SK-N-SH (cell line): ENCODE measurements at regions not wholly inside any gene's neighbourhood (a gene's known extent, or its start where the extent isn't known, plus 50 kb on each side); places are given as distances from the start of the nearest gene placed in this dataset.

Source experiments
- CTCF ChIA-PET: fragments of 300-600, 350-600 bp; formaldehyde crosslinking; extraction: SDS; loops from one replicate; lab custom pipeline; 2021; lab: Yijun Ruan, JAX
- POLR2A ChIA-PET: fragments of 350-600 bp; sonication (Branson Sonifier 250); formaldehyde crosslinking; extraction: SDS; loops from one replicate; lab custom pipeline; 2020; ENCODE audit warnings: antibody characterized with exemption, inconsistent platforms; lab: Yijun Ruan, JAX
- DNase-seq: peaks from one replicate; pipeline ENCODE4 v3.0.0; 2012
- H2AFZ ChIP-seq: fragments of 200-600 bp; sonication (generic); 2 replicates; pipeline ENCODE4 v1.8.1; 2016; ENCODE audit warnings: antibody characterized with exemption, mild to moderate bottlenecking, low read depth
- H3F3A ChIP-seq: fragments of 200-600 bp; sonication (generic); replicated peaks from 2 replicates; pipeline ENCODE3; 2016; ENCODE audit warnings: antibody characterized with exemption, mild to moderate bottlenecking; ENCODE audit not compliant: insufficient read depth
- H3K27ac ChIP-seq, 2 experiments: fragments of 200-500 bp in 1 of 2; fragments of 200-600 bp in 1 of 2; sonication (Bioruptor generic) in 1 of 2; sonication (generic), shearing (Covaris generic) in 1 of 2; 2 replicates each; pipeline versions ENCODE4 v1.5.1 to v1.6.1; 2014 to 2016; ENCODE audit warnings: low read depth in 2 of 2, inconsistent platforms in 1 of 2, low read length in 1 of 2, mild to moderate bottlenecking in 1 of 2, mixed read lengths in 1 of 2
- H3K27me3 ChIP-seq: fragments of 200-600 bp; sonication (generic), shearing (Covaris generic); 2 replicates; pipeline ENCODE4 v1.6.1; 2016; ENCODE audit warnings: mixed run types; ENCODE audit not compliant: insufficient read depth
- H3K36me3 ChIP-seq, 2 experiments: fragments of 200-500 bp in 1 of 2; fragments of 200-600 bp in 1 of 2; sonication (Bioruptor generic) in 1 of 2; sonication (generic) in 1 of 2; replicated peaks in 1 of 2; 2 replicates each; pipeline versions ENCODE3 to v1.5.1; 2014 to 2016; ENCODE audit warnings: low read length in 1 of 2, mild to moderate bottlenecking in 1 of 2; ENCODE audit not compliant: insufficient read depth in 2 of 2, control insufficient read depth in 1 of 2
- H3K4me1 ChIP-seq, 2 experiments: fragments of 200-500 bp in 1 of 2; fragments of 200-600 bp in 1 of 2; sonication (Bioruptor generic) in 1 of 2; sonication (generic), shearing (Covaris generic) in 1 of 2; 2 replicates each; pipeline versions ENCODE4 v1.5.1 to v1.6.1; 2014 to 2016; ENCODE audit warnings: low read depth in 1 of 2, low read length in 1 of 2, mixed run types in 1 of 2; ENCODE audit not compliant: insufficient read depth in 2 of 2, control insufficient read depth in 1 of 2
- H3K4me2 ChIP-seq: fragments of 200-600 bp; sonication (generic), shearing (Covaris generic); 2 replicates; pipeline ENCODE4 v1.6.1; 2017; ENCODE audit warnings: mixed run types
- H3K4me3 ChIP-seq, 2 experiments: fragments of 200-500 bp in 1 of 2; fragments of 200-600 bp in 1 of 2; sonication (Bioruptor generic) in 1 of 2; sonication (generic), shearing (Covaris generic) in 1 of 2; 2 replicates each; pipeline versions ENCODE4 v1.5.1 to v1.8.1; 2014 to 2016; ENCODE audit warnings: low read depth in 2 of 2, inconsistent platforms in 1 of 2, low read length in 1 of 2, mild to moderate bottlenecking in 1 of 2, mixed read lengths in 1 of 2, moderate library complexity in 1 of 2
- H3K79me2 ChIP-seq: fragments of 200-600 bp; sonication (generic); 2 replicates; pipeline ENCODE4 v1.8.1; 2017; ENCODE audit warnings: mild to moderate bottlenecking; ENCODE audit not compliant: insufficient read depth
- H3K9ac ChIP-seq: fragments of 200-600 bp; sonication (generic); 2 replicates; pipeline ENCODE4 v1.6.1; 2017; ENCODE audit warnings: mixed run types
- H3K9me2 ChIP-seq: fragments of 200-600 bp; sonication (generic); 2 replicates; pipeline ENCODE4 v1.6.1; 2017; ENCODE audit warnings: mixed run types
- H3K9me3 ChIP-seq: fragments of 200-600 bp; sonication (generic); 2 replicates; pipeline ENCODE4 v1.6.1; 2017; ENCODE audit warnings: mixed run types, mild to moderate bottlenecking, moderate library complexity
- H4K20me1 ChIP-seq: fragments of 200-600 bp; sonication (generic); 2 replicates; pipeline ENCODE4 v1.6.1; 2017; ENCODE audit warnings: mild to moderate bottlenecking, mixed run types; ENCODE audit not compliant: insufficient read depth
- CHD2 ChIP-seq: fragments of 150-350 bp; IDR thresholded peaks from 2 replicates; pipeline ENCODE4 v1.6.1; 2018; ENCODE audit warnings: low read length; ENCODE audit not compliant: partially characterized antibody
- ELF1 ChIP-seq: IDR thresholded peaks from 2 replicates; pipeline ENCODE4 v1.4.0; 2012
- EP300 ChIP-seq, 2 experiments: IDR thresholded peaks; 2 replicates each; pipeline versions ENCODE4 v1.4.0 to v1.6.1; 2012; ENCODE audit warnings: borderline replicate concordance in 1 of 2, low read depth in 1 of 2, low read length in 1 of 2
- FOXJ3 ChIP-seq: sonication (generic); formaldehyde crosslinking; IDR thresholded peaks from 2 replicates; pipeline ENCODE4 v1.5.1; 2020; ENCODE audit warnings: mild to moderate bottlenecking, missing genetic modification reagents
- FOXM1 ChIP-seq: IDR thresholded peaks from 2 replicates; pipeline ENCODE4 v1.4.0; 2012; ENCODE audit warnings: low read depth, mild to moderate bottlenecking
- GATA2 ChIP-seq: sonication (generic); formaldehyde crosslinking; IDR thresholded peaks from 2 replicates; pipeline ENCODE4 v1.5.0; 2020; ENCODE audit warnings: mild to moderate bottlenecking, missing genetic modification reagents
- MXI1 ChIP-seq: IDR thresholded peaks from 2 replicates; pipeline ENCODE4 v1.6.1; 2012; ENCODE audit warnings: mild to moderate bottlenecking, low read depth, low read length, improper control_type of control experiment
- POLR2AphosphoS5 ChIP-seq: IDR thresholded peaks from 2 replicates; pipeline ENCODE4 v1.6.1; 2012; ENCODE audit warnings: low read depth, low read length
- RAD21 ChIP-seq: IDR thresholded peaks from 2 replicates; pipeline ENCODE4 v1.6.1; 2012; ENCODE audit warnings: mild to moderate bottlenecking, low read length
- RCOR1 ChIP-seq: fragments of 150-350 bp; IDR thresholded peaks from 2 replicates; pipeline ENCODE4 v1.6.1; 2017; ENCODE audit warnings: antibody characterized with exemption, low read length
- RXRA ChIP-seq: IDR thresholded peaks from 2 replicates; pipeline ENCODE4 v1.4.0; 2012; ENCODE audit warnings: low read depth, mild to moderate bottlenecking, borderline replicate concordance
- TAF1 ChIP-seq: IDR thresholded peaks from 2 replicates; pipeline ENCODE4 v1.6.1; 2012; ENCODE audit warnings: low read depth, mild to moderate bottlenecking, low read length, moderate library complexity, borderline replicate concordance
- TEAD4 ChIP-seq: IDR thresholded peaks from 2 replicates; pipeline ENCODE4 v1.4.0; 2012; ENCODE audit warnings: mild to moderate bottlenecking, borderline replicate concordance; ENCODE audit not compliant: insufficient read depth
- WGBS: methylation state at CpG from one replicate; pipeline ENCODE4 v1.1.6; 2017; ENCODE audit warnings: low lambda C conversion rate; 5-methylcytosine and 5-hydroxymethylcytosine counted together
- TF ChIP-seq, protein P1 (sequence below): IDR thresholded peaks from 2 replicates; pipeline ENCODE4 v1.4.0; 2012; ENCODE audit warnings: low read depth, borderline replicate concordance
- TF ChIP-seq, protein P2 (sequence below): IDR thresholded peaks from 2 replicates; pipeline ENCODE4 v1.4.0; 2012; ENCODE audit warnings: low read depth
- TF ChIP-seq, protein P3 (sequence below): IDR thresholded peaks from 2 replicates; pipeline ENCODE4; 2012
- TF ChIP-seq, protein P4 (sequence below): fragments of 150-350 bp; IDR thresholded peaks from 2 replicates; pipeline ENCODE4 v1.6.1; 2016; ENCODE audit warnings: mild to moderate bottlenecking, low read depth, low read length

DNA sequence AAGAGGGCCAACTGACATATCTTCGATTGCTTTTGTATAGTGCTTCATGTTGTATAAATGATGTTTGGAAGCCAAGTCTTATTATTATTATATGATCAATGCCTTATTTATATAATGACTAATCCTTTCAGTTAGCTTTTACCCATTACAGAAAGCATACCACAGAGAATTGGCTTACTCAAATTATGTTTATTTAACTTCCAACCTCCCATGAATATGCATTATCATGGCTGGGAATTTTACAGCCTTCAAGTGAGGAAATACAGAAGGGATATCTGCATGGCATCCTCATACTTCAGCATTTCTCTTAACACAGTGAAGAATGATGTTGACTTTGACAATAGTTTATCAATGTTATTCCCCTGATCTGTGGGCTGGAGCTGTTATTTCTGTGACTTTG lies 225.9 kb upstream of the GAP43 start:
- 68% methylated on average over 1 of the region's 1 CpG for WGBS
- H3K9ac ChIP-seq = no peak overlapping the region
- H3K4me3 ChIP-seq = no peak overlapping the region
- no peak overlapping the region for H3K4me2 ChIP-seq
- POLR2A ChIA-PET = no interaction called here
- DNase-seq = no peak
- no peaks in the 10 kb centered on the region for H3K9me3 ChIP-seq
- CTCF ChIA-PET = interaction anchor here (1.6 kb wide), 1 partner anchor 16 kb away, joined by 3 read pairs; no protein-coding TSS in a partner anchor
- H3K79me2 ChIP-seq = no peaks in the 10 kb centered on the region
- no peaks in the 10 kb centered on the region for H4K20me1 ChIP-seq
- H3K4me1 ChIP-seq = peaks cover 3 to 7% of the 10 kb centered on the region in 2 experiments; a peak in 3 of 4 replicates
- H2AFZ ChIP-seq = no peak overlapping the region
- H3F3A ChIP-seq = peaks cover 23% of the 10 kb centered on the region
- H3K36me3 ChIP-seq = no peaks in the 10 kb centered on the region
- no peaks in the 10 kb centered on the region for H3K27me3 ChIP-seq
- H3K27ac ChIP-seq = peak overlapping the region in 1 of 2 experiments; percentile 72; a peak in 3 of 4 replicates
- H3K9me2 ChIP-seq = no peaks in the 10 kb centered on the region
- TF ChIP-seq, protein P1, sequence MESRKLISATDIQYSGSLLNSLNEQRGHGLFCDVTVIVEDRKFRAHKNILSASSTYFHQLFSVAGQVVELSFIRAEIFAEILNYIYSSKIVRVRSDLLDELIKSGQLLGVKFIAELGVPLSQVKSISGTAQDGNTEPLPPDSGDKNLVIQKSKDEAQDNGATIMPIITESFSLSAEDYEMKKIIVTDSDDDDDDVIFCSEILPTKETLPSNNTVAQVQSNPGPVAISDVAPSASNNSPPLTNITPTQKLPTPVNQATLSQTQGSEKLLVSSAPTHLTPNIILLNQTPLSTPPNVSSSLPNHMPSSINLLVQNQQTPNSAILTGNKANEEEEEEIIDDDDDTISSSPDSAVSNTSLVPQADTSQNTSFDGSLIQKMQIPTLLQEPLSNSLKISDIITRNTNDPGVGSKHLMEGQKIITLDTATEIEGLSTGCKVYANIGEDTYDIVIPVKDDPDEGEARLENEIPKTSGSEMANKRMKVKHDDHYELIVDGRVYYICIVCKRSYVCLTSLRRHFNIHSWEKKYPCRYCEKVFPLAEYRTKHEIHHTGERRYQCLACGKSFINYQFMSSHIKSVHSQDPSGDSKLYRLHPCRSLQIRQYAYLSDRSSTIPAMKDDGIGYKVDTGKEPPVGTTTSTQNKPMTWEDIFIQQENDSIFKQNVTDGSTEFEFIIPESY = no peak
- TF ChIP-seq FOXJ3 (no peak), POLR2AphosphoS5 (no peak), MXI1 (no peak), ELF1 (no peak), EP300 (IDR thresholded peaks at IDR 0.05; ENCODE audit: borderline replicate concordance in 1 of 2, low read depth in 1 of 2, low read length in 1 of 2) (no peak), GATA2 (no peak), TAF1 (no peak), RAD21 (no peak), RCOR1 (no peak), FOXM1 (no peak), CHD2 (no peak), TEAD4 (no peak), RXRA (no peak)
- TF ChIP-seq, protein P2, sequence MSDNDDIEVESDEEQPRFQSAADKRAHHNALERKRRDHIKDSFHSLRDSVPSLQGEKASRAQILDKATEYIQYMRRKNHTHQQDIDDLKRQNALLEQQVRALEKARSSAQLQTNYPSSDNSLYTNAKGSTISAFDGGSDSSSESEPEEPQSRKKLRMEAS = no peak
- TF ChIP-seq, protein P3, sequence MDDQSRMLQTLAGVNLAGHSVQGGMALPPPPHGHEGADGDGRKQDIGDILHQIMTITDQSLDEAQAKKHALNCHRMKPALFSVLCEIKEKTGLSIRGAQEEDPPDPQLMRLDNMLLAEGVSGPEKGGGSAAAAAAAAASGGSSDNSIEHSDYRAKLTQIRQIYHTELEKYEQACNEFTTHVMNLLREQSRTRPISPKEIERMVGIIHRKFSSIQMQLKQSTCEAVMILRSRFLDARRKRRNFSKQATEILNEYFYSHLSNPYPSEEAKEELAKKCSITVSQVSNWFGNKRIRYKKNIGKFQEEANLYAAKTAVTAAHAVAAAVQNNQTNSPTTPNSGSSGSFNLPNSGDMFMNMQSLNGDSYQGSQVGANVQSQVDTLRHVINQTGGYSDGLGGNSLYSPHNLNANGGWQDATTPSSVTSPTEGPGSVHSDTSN = no peak
- TF ChIP-seq, protein P4, sequence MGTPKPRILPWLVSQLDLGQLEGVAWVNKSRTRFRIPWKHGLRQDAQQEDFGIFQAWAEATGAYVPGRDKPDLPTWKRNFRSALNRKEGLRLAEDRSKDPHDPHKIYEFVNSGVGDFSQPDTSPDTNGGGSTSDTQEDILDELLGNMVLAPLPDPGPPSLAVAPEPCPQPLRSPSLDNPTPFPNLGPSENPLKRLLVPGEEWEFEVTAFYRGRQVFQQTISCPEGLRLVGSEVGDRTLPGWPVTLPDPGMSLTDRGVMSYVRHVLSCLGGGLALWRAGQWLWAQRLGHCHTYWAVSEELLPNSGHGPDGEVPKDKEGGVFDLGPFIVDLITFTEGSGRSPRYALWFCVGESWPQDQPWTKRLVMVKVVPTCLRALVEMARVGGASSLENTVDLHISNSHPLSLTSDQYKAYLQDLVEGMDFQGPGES = no peak
- TF ChIP-seq, all 33 proteins: peak for 0
